ENCODE measurements at regions not wholly inside any gene's neighbourhood (a gene's known extent, or its start where the extent isn't known, plus 50 kb on each side); places are given as distances from the start of the nearest gene placed in this dataset.

GRCh38 chr13:81199956-81200355, 859.0 kb upstream of the SPRY2 start:
- Histone ChIP-seq H3K4me1 (ENCODE audit: low read depth, poor library complexity, severe bottlenecking) (no peaks in the 10 kb centered on the region), H3K79me2 (ENCODE audit: insufficient read depth, low read depth) (no peaks in the 10 kb centered on the region), H3K4me2 (no peak overlapping the region), H3K27me3 (ENCODE audit: insufficient read depth, low read depth) (no peaks in the 10 kb centered on the region), H3K36me3 (ENCODE audit: insufficient read depth) (no peaks in the 10 kb centered on the region), H2AFZ (ENCODE audit: low read depth) (no peak overlapping the region), H4K20me1 (ENCODE audit: insufficient read depth) (no peaks in the 10 kb centered on the region), H3K27ac (no peak overlapping the region), H3K4me3 (IDR thresholded peaks at IDR 0.05; ENCODE audit: insufficient read depth, low read depth, low read length) (no peak overlapping the region), H3K9ac (no peak overlapping the region)
- TF ChIP-seq CTCF (conservative IDR thresholded peaks at IDR 0.05; ENCODE audit: low read depth, low read length): no peak

GRCh38 chr13:81197966-81198365, 857.0 kb upstream of the SPRY2 start:
- Histone ChIP-seq H3K4me1 (ENCODE audit: low read depth, poor library complexity, severe bottlenecking) (no peaks in the 10 kb centered on the region), H3K9ac (no peak overlapping the region), H3K27me3 (ENCODE audit: insufficient read depth, low read depth) (no peaks in the 10 kb centered on the region), H3K27ac (no peak overlapping the region), H3K4me3 (IDR thresholded peaks at IDR 0.05; ENCODE audit: insufficient read depth, low read depth, low read length) (no peak overlapping the region), H2AFZ (ENCODE audit: low read depth) (no peak overlapping the region), H3K79me2 (ENCODE audit: insufficient read depth, low read depth) (no peaks in the 10 kb centered on the region), H3K4me2 (no peak overlapping the region), H4K20me1 (ENCODE audit: insufficient read depth) (no peaks in the 10 kb centered on the region), H3K36me3 (ENCODE audit: insufficient read depth) (no peaks in the 10 kb centered on the region)
- no peak for TF ChIP-seq CTCF (conservative IDR thresholded peaks at IDR 0.05; ENCODE audit: low read depth, low read length)

GRCh38 chr13:81197483-81197882, 856.6 kb upstream of the SPRY2 start:
- H3K36me3 ChIP-seq (ENCODE audit: insufficient read depth): no peaks in the 10 kb centered on the region
- H3K27me3 ChIP-seq (ENCODE audit: insufficient read depth, low read depth): no peaks in the 10 kb centered on the region
- no peak overlapping the region for H2AFZ ChIP-seq (ENCODE audit: low read depth)
- H3K4me2 ChIP-seq: no peak overlapping the region
- no peak overlapping the region for H3K4me3 ChIP-seq (IDR thresholded peaks at IDR 0.05; ENCODE audit: insufficient read depth, low read depth, low read length)
- H3K4me1 ChIP-seq (ENCODE audit: low read depth, poor library complexity, severe bottlenecking): no peaks in the 10 kb centered on the region
- no peaks in the 10 kb centered on the region for H4K20me1 ChIP-seq (ENCODE audit: insufficient read depth)
- no peak overlapping the region for H3K9ac ChIP-seq
- TF ChIP-seq CTCF (conservative IDR thresholded peaks at IDR 0.05; ENCODE audit: low read depth, low read length): no peak
- H3K79me2 ChIP-seq (ENCODE audit: insufficient read depth, low read depth): no peaks in the 10 kb centered on the region
- no peak overlapping the region for H3K27ac ChIP-seq

- Histone ChIP-seq H3K9ac (no peak overlapping the region), H3K4me2 (no peak overlapping the region), H2AFZ (ENCODE audit: low read depth) (no peak overlapping the region), H3K27me3 (ENCODE audit: insufficient read depth, low read depth) (no peaks in the 10 kb centered on the region), H3K27ac (no peak overlapping the region), H3K4me1 (ENCODE audit: low read depth, poor library complexity, severe bottlenecking) (no peaks in the 10 kb centered on the region), H3K79me2 (ENCODE audit: insufficient read depth, low read depth) (no peaks in the 10 kb centered on the region), H3K4me3 (IDR thresholded peaks at IDR 0.05; ENCODE audit: insufficient read depth, low read depth, low read length) (no peak overlapping the region), H3K36me3 (ENCODE audit: insufficient read depth) (no peaks in the 10 kb centered on the region), H4K20me1 (ENCODE audit: insufficient read depth) (no peaks in the 10 kb centered on the region)
- TF ChIP-seq CTCF (conservative IDR thresholded peaks at IDR 0.05; ENCODE audit: low read depth, low read length): no peak
Observed at GRCh38 chr13:81194362-81194761, 853.4 kb upstream of the SPRY2 start.

Measured in KMS-11 (cell line).